HG02763 (cell line): ENCODE measurements at regions not wholly inside any gene's neighbourhood (a gene's known extent, or its start where the extent isn't known, plus 50 kb on each side); places are given as distances from the start of the nearest gene placed in this dataset.
"Not testable (repeated sequence)": the region's sequence is repeated elsewhere in the genome, so short reads cannot be mapped to it uniquely, and the experiment has no call there.

Experiments
- ATAC-seq: cut with Tn5 transposase; IDR thresholded peaks from one replicate; pipeline ENCODE4 v1.9.1; 2021; ENCODE audit warnings: mild to moderate bottlenecking, moderate library complexity; ENCODE audit not compliant: unreplicated experiment

DNA sequence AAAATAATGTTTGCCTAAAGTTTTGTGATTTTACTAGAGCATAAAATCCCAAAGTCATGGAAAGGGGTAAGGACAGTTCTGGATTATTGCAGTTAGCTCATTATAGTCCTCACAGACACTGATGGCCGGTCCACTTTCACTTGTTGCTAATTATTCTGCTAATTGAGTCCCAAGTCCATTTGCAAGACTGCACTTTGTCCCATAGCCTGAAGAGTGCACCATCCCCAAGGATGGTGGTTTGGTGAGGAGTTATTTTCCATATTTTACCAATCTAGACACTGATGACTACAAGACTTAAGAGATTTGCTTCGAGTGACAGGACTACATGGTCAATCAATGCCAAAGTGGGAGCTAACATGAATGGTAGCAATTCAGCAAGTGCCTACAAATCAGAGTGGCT lies 181.8 kb upstream of the CACNA2D1 start:
- no peak for ATAC-seq

- no peak for ATAC-seq
Observed at GRCh38 chr7:82624965-82625364, 181.4 kb upstream of the CACNA2D1 start.

- ATAC-seq: no peak
Observed at GRCh38 chr7:82624337-82624736, 180.8 kb upstream of the CACNA2D1 start.

DNA sequence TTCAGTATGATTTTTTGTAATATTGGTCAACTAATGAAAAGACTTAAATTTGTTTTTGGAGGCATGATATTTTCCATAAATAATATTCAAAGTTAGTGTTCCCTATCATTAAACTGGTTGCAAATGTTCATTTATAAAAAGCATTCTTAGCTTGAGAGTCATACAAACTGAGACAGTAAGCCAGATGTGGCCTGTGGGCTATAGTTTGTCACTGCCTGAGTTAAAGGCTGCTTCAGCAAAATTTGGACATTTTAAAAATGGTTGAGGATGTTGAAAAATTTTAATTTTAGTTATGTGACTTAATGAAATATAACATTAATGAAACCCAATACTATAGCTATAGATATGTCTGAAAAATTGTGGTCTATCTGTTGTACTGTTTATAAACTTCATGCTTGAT lies 180.2 kb upstream of the CACNA2D1 start:
- ATAC-seq: no peak

- ATAC-seq: no peak
Observed at GRCh38 chr7:82617156-82617555, 173.6 kb upstream of the CACNA2D1 start.

DNA sequence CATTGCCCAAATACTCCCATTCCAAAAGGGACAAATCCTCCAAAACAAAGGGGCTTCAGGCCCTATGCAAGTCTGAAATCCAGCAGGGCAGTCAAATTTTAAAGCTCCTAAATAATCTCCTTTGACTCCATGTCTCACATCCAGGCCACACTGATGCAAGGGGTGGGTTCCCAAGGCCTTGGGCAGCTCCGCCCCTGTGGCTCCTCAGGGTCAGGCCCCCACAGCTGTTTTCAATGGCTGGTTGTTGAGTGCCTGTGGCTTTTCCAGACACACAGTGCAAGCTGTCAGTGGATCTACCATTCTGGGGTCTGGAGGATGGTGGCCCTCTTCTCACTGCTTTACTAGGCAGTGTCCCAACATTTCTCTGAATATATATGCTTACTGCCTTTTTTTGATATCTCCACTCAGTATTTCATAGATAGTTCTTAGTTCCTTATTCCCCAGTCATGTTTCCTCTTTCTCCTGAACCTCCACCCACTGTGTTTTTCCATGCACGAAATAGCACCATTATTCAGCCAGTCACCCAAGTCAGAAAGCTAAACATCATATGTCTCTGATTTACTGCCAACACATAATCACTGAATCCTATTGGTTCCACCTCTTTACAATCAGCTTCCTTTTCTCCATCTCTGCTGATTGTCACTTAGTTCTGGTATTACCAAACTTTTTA lies 172.6 kb upstream of the CACNA2D1 start:
- ATAC-seq: no peak

- ATAC-seq: peak; percentile 82
Observed at GRCh38 chr7:82615527-82615926, 171.9 kb upstream of the CACNA2D1 start.

- no peak for ATAC-seq
Observed at GRCh38 chr7:82609746-82610145, 166.2 kb upstream of the CACNA2D1 start.

DNA sequence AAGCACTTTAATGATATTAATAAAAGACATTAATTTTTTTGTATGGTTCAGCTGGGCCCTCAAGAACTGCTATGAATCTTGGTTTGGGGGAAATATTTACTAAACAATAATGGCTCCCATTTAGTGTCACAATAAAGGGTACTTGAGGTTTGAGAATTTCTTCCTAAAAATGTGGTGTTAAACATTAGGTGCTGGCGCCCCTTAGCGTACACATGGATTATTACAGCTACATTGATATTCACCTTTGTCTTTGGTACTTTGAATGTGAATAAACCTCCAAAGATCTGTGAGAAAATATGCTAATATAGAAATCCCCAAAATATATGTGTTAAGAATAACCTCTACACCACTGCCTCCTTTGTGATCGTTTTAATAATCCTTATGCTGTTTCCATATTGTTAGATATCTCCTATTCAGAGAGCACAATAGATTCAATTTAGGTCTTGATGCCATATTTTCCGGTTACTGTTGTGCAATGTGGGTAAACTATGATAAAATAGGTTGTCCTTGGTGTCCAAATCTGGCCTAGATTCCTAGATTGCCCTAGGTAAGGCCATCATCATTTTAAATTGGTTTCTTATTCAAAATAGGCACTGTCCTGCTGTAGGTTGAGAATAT lies 161.8 kb upstream of the CACNA2D1 start:
- ATAC-seq: no peak

DNA sequence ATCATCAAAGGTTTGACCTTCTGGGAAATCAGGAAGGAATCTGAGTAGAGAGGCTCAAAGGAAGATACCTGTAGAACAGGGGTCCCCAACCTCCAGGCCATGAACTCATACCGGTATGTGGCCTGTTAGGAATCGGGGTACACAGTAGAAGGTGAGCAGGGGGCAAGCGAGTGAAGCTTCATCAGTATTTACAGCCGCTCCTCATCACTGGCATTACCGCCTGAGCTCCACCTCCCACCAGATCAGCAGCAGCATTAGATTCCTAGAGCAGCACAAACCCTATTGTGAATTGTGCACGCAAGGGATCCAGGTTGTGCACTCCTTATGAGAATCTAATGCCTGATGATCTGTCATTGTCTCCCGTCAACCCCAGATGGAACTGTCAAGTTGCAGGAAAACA lies 158.5 kb upstream of the CACNA2D1 start:
- no peak for ATAC-seq

DNA sequence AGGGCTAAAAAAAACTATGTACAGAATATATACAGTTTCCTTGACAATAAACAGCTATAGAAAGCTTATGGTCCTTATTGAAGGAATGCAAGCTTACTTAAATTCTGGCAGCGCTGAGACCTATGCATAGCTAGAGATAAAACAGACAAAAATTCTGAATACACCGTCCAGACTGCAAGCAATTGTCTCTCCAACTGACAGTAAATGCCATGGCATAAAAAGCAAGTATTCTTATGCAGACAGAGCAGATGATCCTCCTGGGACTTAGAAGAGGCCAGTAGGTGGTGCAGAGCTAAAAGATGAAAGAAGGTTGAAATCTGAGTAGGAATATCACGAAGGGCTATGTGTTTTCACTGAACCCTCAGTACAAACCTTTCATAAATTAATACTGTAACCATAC lies 157.0 kb upstream of the CACNA2D1 start:
- no peak for ATAC-seq

- no peak for ATAC-seq
Observed at GRCh38 chr7:82599895-82600294, 156.3 kb upstream of the CACNA2D1 start.

- ATAC-seq: no peak
Observed at GRCh38 chr7:82598958-82599357, 155.4 kb upstream of the CACNA2D1 start.

- not testable (repeated sequence) for ATAC-seq
Observed at GRCh38 chr7:82595795-82596194, 152.2 kb upstream of the CACNA2D1 start.

GRCh38 chr7:82595176-82595575 lies 151.6 kb upstream of the CACNA2D1 start:
- no peak for ATAC-seq

DNA sequence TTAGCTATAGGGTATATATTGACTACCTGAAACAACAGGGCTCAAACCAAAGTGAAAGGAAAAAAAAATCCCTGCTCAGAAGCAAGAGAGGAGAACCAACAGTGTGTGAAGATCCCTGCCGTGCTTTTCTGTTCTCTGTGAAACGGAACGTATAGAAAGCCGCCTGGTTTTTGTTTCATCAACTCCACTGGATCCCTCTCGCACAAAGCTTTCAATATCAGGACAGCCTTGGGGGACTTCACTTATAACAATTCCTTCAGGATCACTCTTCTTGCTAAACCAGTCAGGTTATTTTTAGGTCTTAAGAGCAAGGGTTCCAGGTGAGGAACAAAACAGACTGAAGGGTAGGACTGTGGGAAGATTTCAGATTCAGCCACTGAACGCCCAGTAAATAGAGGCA lies 151.1 kb upstream of the CACNA2D1 start:
- ATAC-seq: no peak

- ATAC-seq: no peak
Observed at GRCh38 chr7:82593780-82594179, 150.2 kb upstream of the CACNA2D1 start.

- ATAC-seq: no peak
Observed at GRCh38 chr7:82592416-82592815, 148.8 kb upstream of the CACNA2D1 start.

DNA sequence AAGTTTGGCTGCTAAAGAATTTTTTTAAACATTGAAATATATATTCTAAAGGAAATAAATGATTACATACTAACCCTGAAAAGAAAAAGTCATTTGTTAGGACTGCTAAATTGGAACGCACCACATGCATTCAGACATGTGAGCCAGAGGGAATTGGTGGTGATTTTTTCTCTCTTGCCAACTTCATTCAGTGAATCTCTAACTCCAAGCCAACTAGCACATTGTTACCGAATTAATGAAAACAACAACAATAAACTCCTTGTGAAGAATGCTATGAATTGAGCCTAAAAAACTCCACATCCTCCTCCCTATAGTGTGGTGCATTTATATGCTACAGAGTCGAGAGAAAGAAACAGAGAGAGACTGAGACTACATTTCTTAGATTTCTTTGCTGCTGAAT lies 135.5 kb upstream of the CACNA2D1 start:
- ATAC-seq: no peak

- no peak for ATAC-seq
Observed at GRCh38 chr7:82578430-82578829, 134.9 kb upstream of the CACNA2D1 start.

GRCh38 chr7:82572195-82572880 lies 128.8 kb upstream of the CACNA2D1 start:
- ATAC-seq: peak; percentile 92

DNA sequence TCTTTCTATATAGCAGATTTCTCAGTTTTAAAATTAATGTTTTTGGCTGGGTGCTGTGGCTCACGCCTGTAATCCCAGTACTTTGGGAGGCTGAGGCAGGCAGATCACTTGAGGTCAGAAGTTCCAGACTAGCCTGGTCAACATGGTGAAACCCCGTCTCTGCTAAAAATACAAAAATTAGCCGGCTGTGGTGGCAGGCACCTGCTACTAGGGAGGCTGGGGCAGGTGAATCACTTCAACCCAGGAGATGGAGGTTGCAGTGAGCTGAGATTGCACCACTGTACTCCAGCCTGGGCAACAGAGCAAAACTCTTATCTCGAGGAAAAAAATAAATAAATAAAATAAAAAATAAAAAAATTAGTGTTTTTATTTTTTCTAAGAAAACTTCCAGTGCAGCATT lies 127.5 kb upstream of the CACNA2D1 start:
- ATAC-seq: not testable (repeated sequence)
